ENCODE measurements at regions not wholly inside any gene's neighbourhood (a gene's known extent, or its start where the extent isn't known, plus 50 kb on each side); places are given as distances from the start of the nearest gene placed in this dataset.
A peak's percentile ranks its signal among the peaks of the same experiment; 100 is the strongest.
"Not testable (repeated sequence)": the region's sequence is repeated elsewhere in the genome, so short reads cannot be mapped to it uniquely, and the experiment has no call there.

- no peak for DNase-seq
Observed at GRCh38 chr5:154702477-154702876, 52.7 kb upstream of the LARP1 start.

GRCh38 chr5:154701725-154702124 is 53.5 kb upstream of the LARP1 start:
- peak; percentile 75 for DNase-seq

GRCh38 chr5:154701181-154701580 is 54.0 kb upstream of the LARP1 start:
- peak; percentile 72 for DNase-seq

GRCh38 chr5:154700289-154700928 is 54.8 kb upstream of the LARP1 start:
- not testable (repeated sequence) for DNase-seq

- no peak for DNase-seq
Observed at GRCh38 chr5:154698763-154699162, 56.4 kb upstream of the LARP1 start.

GRCh38 chr5:154697371-154697770 is 57.8 kb upstream of the LARP1 start:
- DNase-seq = no peak

GRCh38 chr5:154696891-154697290 is 58.3 kb upstream of the LARP1 start:
- no peak for DNase-seq

- no peak for DNase-seq
Observed at GRCh38 chr5:154694159-154694558, 61.0 kb upstream of the LARP1 start.

GRCh38 chr5:154690488-154690887 is 64.7 kb upstream of the LARP1 start:
- no peak for DNase-seq

- no peak for DNase-seq
Observed at GRCh38 chr5:154686490-154686889, 68.7 kb upstream of the LARP1 start.

- DNase-seq = no peak
Observed at GRCh38 chr5:154683101-154683880, 71.9 kb upstream of the LARP1 start.

GRCh38 chr5:154679501-154679900 is 75.7 kb upstream of the LARP1 start:
- no peak for DNase-seq

- no peak for DNase-seq
Observed at GRCh38 chr5:154677921-154678320, 77.3 kb upstream of the LARP1 start.

- DNase-seq = no peak
Observed at GRCh38 chr5:154676508-154676907, 78.7 kb upstream of the LARP1 start.

GRCh38 chr5:154674029-154674428 is 81.1 kb upstream of the LARP1 start:
- no peak for DNase-seq

- no peak for DNase-seq
Observed at GRCh38 chr5:154673506-154673905, 81.7 kb upstream of the LARP1 start.

- DNase-seq = not testable (repeated sequence)
Observed at GRCh38 chr5:154669913-154670312, 85.3 kb upstream of the LARP1 start.

- no peak for DNase-seq
Observed at GRCh38 chr5:154669402-154669801, 85.8 kb upstream of the LARP1 start.

GRCh38 chr5:154664869-154665268 is 90.3 kb upstream of the LARP1 start:
- no peak for DNase-seq

GRCh38 chr5:154663424-154663823 is 91.8 kb upstream of the LARP1 start:
- no peak for DNase-seq

GRCh38 chr5:154654486-154655371 is 100.4 kb upstream of the LARP1 start:
- no peak for DNase-seq

GRCh38 chr5:154653764-154654485 is 101.3 kb upstream of the LARP1 start:
- DNase-seq = no peak

- no peak for DNase-seq
Observed at GRCh38 chr5:154653418-154653763, 101.8 kb upstream of the LARP1 start.

All from islet precursor cell (in vitro differentiated cells).